Lower leg skin (tissue), 4 donors: ENCODE measurements at regions not wholly inside any gene's neighbourhood (a gene's known extent, or its start where the extent isn't known, plus 50 kb on each side); places are given as distances from the start of the nearest gene placed in this dataset.
"Not testable (repeated sequence)": the region's sequence is repeated elsewhere in the genome, so short reads cannot be mapped to it uniquely, and the experiment has no call there.

Experiments
- DNase-seq, 2 donors: peaks; one replicate each; pipeline ENCODE4 v3.0.0-alpha.2; 2019; ENCODE audit warnings: low spot score in 2 of 2
- H3K4me3 ChIP-seq: fragments of 200-600 bp; sonication (generic); 2 replicates; pipeline ENCODE4 v1.5.1; 2017; ENCODE audit warnings: mild to moderate bottlenecking, low read depth; ENCODE audit not compliant: poor library complexity, severe bottlenecking
- CTCF ChIP-seq, 3 donors: fragments of 450-650 bp; IDR thresholded peaks; one replicate each; pipeline ENCODE4 v1.5.1; 2016; ENCODE audit warnings: antibody characterized with exemption in 3 of 3, mild to moderate bottlenecking in 3 of 3, moderate library complexity in 2 of 3
- POLR2A ChIP-seq, 2 donors: fragments of 450-650 bp; IDR thresholded peaks; one replicate each; pipeline ENCODE4 v1.6.1; 2016 to 2017; ENCODE audit warnings: antibody characterized with exemption in 2 of 2, mild to moderate bottlenecking in 1 of 2, moderate library complexity in 1 of 2
- WGBS, 2 donors: methylation state at CpG; one replicate each; pipeline ENCODE4 v1.1.5; 2018; 5-methylcytosine and 5-hydroxymethylcytosine counted together
- intact Hi-C: fragments of 100-400 bp; cut with DNase I; formaldehyde crosslinking; loops from one replicate; pipeline ENCODE4 v1.15.0; 2023; ENCODE audit warnings: low total_unique reads

GRCh38 chr6:27592481-27593199 is 119.7 kb upstream of the ZNF184 start:
- 2 to 5% methylated on average over 22 of the region's 22 CpGs for WGBS, 2 donors
- H3K4me3 ChIP-seq, result no peak overlapping the region
- TF ChIP-seq CTCF (IDR thresholded peaks at IDR 0.05), result no peak
- intact Hi-C loops, result no loop called here
- no peak for DNase-seq

- no peak for TF ChIP-seq POLR2A (IDR thresholded peaks at IDR 0.05)
- no peak for DNase-seq
- no peak overlapping the region for H3K4me3 ChIP-seq
- intact Hi-C loops, result no loop called here
- 9% methylated on average over 22 of the region's 22 CpGs for WGBS, 2 donors
Measured at GRCh38 chr6:27591699-27592480, 119.0 kb upstream of the ZNF184 start.

- WGBS, 2 donors, result 85 to 88% methylated on average over 11 of the region's 11 CpGs
- H3K4me3 ChIP-seq, DNase-seq, intact Hi-C loops: not testable (repeated sequence)
Measured at GRCh38 chr6:27585316-27585715, 112.4 kb upstream of the ZNF184 start.

GRCh38 chr6:27584326-27584725 is 111.4 kb upstream of the ZNF184 start:
- intact Hi-C loops, result no loop called here
- H3K4me3 ChIP-seq, result no peak overlapping the region
- WGBS, 2 donors, result 83 to 86% methylated on average over 4 of the region's 4 CpGs
- no peak for DNase-seq
- TF ChIP-seq CTCF (IDR thresholded peaks at IDR 0.05) (no peak), POLR2A (IDR thresholded peaks at IDR 0.05) (no peak)

- TF ChIP-seq CTCF (IDR thresholded peaks at IDR 0.05) (no peak), POLR2A (IDR thresholded peaks at IDR 0.05) (no peak)
- WGBS, 2 donors, result 12 to 13% methylated on average over 32 of the region's 32 CpGs
- no peak overlapping the region for H3K4me3 ChIP-seq
- intact Hi-C loops, result no loop called here
- no peak for DNase-seq
Measured at GRCh38 chr6:27582928-27583725, 110.2 kb upstream of the ZNF184 start.

GRCh38 chr6:27579973-27580372 is 107.1 kb upstream of the ZNF184 start:
- no peak for DNase-seq
- WGBS, 2 donors, result 84 to 93% methylated on average over 2 of the region's 2 CpGs
- no peak overlapping the region for H3K4me3 ChIP-seq
- no peak for TF ChIP-seq CTCF (IDR thresholded peaks at IDR 0.05)
- TF ChIP-seq POLR2A (IDR thresholded peaks at IDR 0.05), result no peak
- intact Hi-C loops, result no loop called here
